ENCODE measurements at regions not wholly inside any gene's neighbourhood (a gene's known extent, or its start where the extent isn't known, plus 50 kb on each side); places are given as distances from the start of the nearest gene placed in this dataset.

DNA sequence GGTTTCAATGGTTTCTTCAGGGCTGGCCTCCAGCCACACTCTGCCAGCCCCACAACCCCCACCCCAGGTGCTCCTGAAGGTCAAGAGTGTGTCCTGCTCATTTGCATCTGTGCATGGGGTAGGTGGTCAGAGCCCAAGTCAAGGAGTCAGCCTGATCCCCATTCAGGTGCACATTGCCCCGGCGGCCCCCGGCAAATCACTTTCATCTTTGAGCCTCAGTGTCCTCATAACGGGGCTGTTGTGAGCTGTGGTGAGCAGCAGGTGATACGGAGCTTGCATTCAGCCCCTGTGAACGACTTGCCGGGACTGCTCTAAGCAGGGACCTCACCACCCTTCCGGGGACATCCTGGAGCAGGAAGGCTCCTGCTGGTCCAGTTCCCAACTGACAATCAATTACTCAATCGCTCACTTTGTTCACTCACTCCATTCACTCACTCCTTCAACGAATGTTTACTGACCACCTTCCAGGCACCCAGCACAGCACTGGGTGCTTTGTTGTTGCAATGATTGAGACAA, 93.2 kb upstream of the CPEB4 start:
- Histone ChIP-seq H3K9me3 (no peaks in the 10 kb centered on the region), H3K4me3 (no peak overlapping the region), H3K36me3 (no peaks in the 10 kb centered on the region), H3K27ac (no peak overlapping the region), H3K27me3 (no peaks in the 10 kb centered on the region), H3K4me1 (peaks cover 0 to 7% of the 10 kb centered on the region in 2 donors)
- no peak for TF ChIP-seq CTCF (IDR thresholded peaks at IDR 0.05)
- DNase-seq (ENCODE audit: low spot score), result no peak

GRCh38 chr5:173795601-173796000, 92.5 kb upstream of the CPEB4 start:
- DNase-seq (ENCODE audit: low spot score), result no peak
- Histone ChIP-seq H3K27me3 (no peaks in the 10 kb centered on the region), H3K4me1 (peaks cover 0 to 7% of the 10 kb centered on the region in 2 donors), H3K9me3 (no peaks in the 10 kb centered on the region), H3K4me3 (no peak overlapping the region), H3K36me3 (no peaks in the 10 kb centered on the region), H3K27ac (no peak overlapping the region)
- no peak for TF ChIP-seq CTCF (IDR thresholded peaks at IDR 0.05)

DNA sequence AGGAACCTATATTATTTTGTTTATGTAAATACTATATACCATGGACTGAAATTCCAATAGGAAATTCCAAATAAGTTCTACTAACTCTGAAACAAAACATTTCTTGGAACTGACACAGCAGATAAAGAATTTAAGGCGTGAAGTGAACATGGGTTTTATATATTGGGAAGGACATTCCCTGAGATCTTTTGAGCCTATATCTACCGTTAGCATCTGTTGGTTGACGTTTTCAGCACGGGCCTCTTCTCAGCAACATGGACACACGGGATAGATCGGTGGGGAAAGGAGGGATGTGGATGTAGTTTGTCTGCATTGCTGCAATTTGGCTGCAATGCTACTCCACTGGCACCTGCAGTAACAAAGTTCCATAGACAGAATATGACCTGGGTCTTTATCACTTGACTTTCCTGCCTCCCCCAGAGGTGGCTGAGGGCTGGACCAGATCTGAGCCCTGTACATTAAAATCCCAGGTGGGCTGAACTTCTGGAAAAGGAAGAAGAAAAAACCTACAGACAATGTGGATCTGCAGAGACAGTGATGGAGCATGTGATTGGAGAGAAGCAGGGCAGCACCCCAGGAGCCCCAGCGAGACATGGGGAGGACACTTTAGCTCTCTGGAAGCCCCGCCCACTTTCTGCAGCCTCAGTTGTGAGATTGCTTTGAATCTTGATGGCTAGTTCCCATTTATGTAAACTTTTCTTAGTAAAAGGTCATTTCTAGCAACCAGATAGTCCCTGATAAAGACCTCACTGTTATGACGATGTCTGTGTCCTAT, 91.2 kb upstream of the CPEB4 start:
- Histone ChIP-seq H3K4me1 (peaks cover 0 to 7% of the 10 kb centered on the region in 2 donors), H3K27ac (no peak overlapping the region), H3K27me3 (no peaks in the 10 kb centered on the region), H3K36me3 (no peaks in the 10 kb centered on the region), H3K4me3 (no peak overlapping the region), H3K9me3 (no peaks in the 10 kb centered on the region)
- DNase-seq (ENCODE audit: low spot score), result no peak
- no peak for TF ChIP-seq CTCF (IDR thresholded peaks at IDR 0.05)

DNA sequence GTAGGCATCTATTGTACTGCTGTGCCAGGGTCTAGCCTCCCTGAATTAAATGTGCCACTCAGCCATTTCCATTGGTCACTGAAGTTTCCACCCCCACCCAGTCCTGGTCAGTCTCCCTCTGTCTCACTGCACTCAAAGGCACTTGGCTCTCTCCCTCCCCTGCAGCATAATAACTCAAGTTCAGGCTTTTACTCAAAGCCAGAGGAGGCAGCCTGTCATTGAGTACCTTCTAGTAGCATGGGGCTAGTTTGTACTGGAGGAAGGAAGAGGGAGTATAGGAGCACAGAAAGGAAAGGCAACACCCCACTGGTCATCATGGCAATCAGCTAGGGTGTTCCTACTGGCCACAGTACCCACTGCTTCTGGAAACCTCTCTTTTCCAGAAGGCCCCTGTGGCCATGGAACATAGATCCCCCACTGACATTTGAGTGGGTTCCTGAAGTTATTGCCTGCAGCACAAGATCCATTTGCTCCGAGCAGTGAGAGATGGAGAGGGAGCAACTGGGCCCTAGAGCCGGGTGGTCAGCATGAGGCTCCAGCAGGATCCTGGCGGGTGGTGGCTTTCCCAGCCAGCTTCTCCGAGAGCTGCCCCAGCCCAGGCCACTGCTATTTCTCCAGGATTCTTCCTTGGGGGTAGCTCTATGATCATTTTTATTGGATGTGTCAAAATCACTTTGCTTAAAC, 89.9 kb upstream of the CPEB4 start:
- Histone ChIP-seq H3K4me3 (no peak overlapping the region), H3K27me3 (no peaks in the 10 kb centered on the region), H3K27ac (no peak overlapping the region), H3K4me1 (peaks cover 0 to 7% of the 10 kb centered on the region in 2 donors), H3K9me3 (no peaks in the 10 kb centered on the region), H3K36me3 (no peaks in the 10 kb centered on the region)
- DNase-seq (ENCODE audit: low spot score), result no peak
- TF ChIP-seq CTCF (IDR thresholded peaks at IDR 0.05), result no peak

GRCh38 chr5:173800340-173800739, 87.8 kb upstream of the CPEB4 start:
- Histone ChIP-seq H3K27me3 (no peaks in the 10 kb centered on the region), H3K4me1 (peaks cover 0 to 7% of the 10 kb centered on the region in 2 donors), H3K9me3 (no peaks in the 10 kb centered on the region), H3K4me3 (no peak overlapping the region), H3K36me3 (no peaks in the 10 kb centered on the region), H3K27ac (no peak overlapping the region)
- DNase-seq (ENCODE audit: low spot score), result no peak
- TF ChIP-seq CTCF (IDR thresholded peaks at IDR 0.05), result no peak

Data from right atrium auricular region (tissue), 2 donors.